Neutrophil (primary cell): ENCODE measurements at regions not wholly inside any gene's neighbourhood (a gene's known extent, or its start where the extent isn't known, plus 50 kb on each side); places are given as distances from the start of the nearest gene placed in this dataset.
"Not testable (repeated sequence)": the region's sequence is repeated elsewhere in the genome, so short reads cannot be mapped to it uniquely, and the experiment has no call there.

Experiments
- H3K27ac ChIP-seq: fragments of 200-600 bp; sonication (generic); 2 replicates; pipeline ENCODE4 v1.5.1; 2016; ENCODE audit warnings: mild to moderate bottlenecking, moderate library complexity
- H3K27me3 ChIP-seq: fragments of 200-600 bp; sonication (generic); 2 replicates; pipeline ENCODE4 v1.6.0; 2016; ENCODE audit warnings: mild to moderate bottlenecking
- H3K36me3 ChIP-seq: fragments of 200-600 bp; sonication (generic); 2 replicates; pipeline ENCODE4 v1.5.1; 2017
- H3K4me1 ChIP-seq, 2 experiments: fragments of 200-600 bp in 1 of 2; sonication (generic) in 1 of 2; 1 replicate in 1 of 2; 2 replicates in 1 of 2; pipeline versions ENCODE4 v1.5.1 to v1.6.1; 2013 to 2016; ENCODE audit warnings: low read depth in 1 of 2, low read length in 1 of 2, mild to moderate bottlenecking in 1 of 2, moderate library complexity in 1 of 2; ENCODE audit not compliant: control insufficient read depth in 1 of 2, insufficient read depth in 1 of 2
- H3K4me3 ChIP-seq, 2 experiments: fragments of 200-600 bp in 1 of 2; sonication (generic) in 1 of 2; 1 replicate in 1 of 2; 2 replicates in 1 of 2; pipeline ENCODE4 v1.5.1; 2013 to 2016; ENCODE audit warnings: low read depth in 1 of 2, low read length in 1 of 2, mild to moderate bottlenecking in 1 of 2, moderate library complexity in 1 of 2
- H3K9me3 ChIP-seq: fragments of 200-600 bp; sonication (generic); 2 replicates; pipeline ENCODE4 v1.5.1; 2016
- TF ChIP-seq, protein P1 (sequence below): fragments of 200-600 bp; sonication (generic); IDR thresholded peaks from 2 replicates; pipeline ENCODE4 v1.5.1; 2016; ENCODE audit warnings: antibody characterized with exemption

DNA sequence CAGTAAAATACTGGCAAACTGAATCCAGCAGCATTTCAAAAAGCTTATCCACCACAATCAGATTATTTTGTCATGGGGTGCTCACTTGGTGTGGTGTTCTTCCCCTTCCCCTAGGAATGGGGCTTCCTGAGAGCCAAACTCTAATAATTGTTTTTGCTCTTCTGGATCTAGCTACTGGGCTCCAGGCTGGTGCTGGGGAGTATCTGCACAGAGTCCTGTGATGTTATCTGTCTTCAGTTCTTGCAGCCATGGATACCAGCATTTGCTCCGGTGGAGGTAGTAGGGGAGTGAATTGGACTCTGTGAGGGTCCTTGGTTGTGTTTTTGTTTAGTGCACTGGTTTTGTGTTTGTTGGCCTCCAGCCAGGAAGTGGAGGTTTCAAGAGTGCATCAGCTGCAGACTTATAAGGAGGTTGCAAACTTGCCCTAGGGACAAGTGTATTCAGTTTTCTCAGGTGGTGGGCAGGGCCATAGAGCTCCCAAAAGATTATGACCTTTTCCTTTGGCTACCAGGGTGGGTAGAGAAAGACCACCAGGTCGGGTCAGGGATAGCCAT is 308.5 kb upstream of the MAGI2 start:
- TF ChIP-seq, protein P1, sequence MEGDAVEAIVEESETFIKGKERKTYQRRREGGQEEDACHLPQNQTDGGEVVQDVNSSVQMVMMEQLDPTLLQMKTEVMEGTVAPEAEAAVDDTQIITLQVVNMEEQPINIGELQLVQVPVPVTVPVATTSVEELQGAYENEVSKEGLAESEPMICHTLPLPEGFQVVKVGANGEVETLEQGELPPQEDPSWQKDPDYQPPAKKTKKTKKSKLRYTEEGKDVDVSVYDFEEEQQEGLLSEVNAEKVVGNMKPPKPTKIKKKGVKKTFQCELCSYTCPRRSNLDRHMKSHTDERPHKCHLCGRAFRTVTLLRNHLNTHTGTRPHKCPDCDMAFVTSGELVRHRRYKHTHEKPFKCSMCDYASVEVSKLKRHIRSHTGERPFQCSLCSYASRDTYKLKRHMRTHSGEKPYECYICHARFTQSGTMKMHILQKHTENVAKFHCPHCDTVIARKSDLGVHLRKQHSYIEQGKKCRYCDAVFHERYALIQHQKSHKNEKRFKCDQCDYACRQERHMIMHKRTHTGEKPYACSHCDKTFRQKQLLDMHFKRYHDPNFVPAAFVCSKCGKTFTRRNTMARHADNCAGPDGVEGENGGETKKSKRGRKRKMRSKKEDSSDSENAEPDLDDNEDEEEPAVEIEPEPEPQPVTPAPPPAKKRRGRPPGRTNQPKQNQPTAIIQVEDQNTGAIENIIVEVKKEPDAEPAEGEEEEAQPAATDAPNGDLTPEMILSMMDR = no peak
- no peaks in the 10 kb centered on the region for H3K4me1 ChIP-seq
- H3K27ac ChIP-seq = no peak overlapping the region
- H3K4me3 ChIP-seq = no peak overlapping the region
- no peaks in the 10 kb centered on the region for H3K36me3 ChIP-seq
- peaks cover 2% of the 10 kb centered on the region for H3K9me3 ChIP-seq
- H3K27me3 ChIP-seq = no peaks in the 10 kb centered on the region

DNA sequence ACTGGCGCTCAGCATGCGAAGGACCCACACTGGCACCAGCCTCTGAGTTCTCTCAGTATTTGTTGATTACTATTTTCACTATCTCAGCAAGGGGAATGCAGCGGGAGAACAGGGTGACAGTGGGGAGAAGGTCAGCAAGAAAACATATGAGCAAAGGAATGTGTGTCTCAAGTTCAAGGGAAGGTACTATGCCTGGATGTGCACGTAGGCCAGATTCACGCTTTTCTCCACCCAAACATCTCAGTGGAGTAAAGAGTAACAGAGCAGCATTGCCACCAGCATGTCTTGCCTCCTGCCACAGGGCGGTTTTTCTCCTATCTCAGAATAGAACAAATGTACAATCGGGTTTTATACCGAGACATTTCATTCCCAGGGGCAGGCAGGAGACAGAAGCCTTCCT is 297.5 kb upstream of the MAGI2 start:
- H3K9me3 ChIP-seq, H3K36me3 ChIP-seq, H3K4me3 ChIP-seq, H3K27me3 ChIP-seq, H3K4me1 ChIP-seq, H3K27ac ChIP-seq: not testable (repeated sequence)

DNA sequence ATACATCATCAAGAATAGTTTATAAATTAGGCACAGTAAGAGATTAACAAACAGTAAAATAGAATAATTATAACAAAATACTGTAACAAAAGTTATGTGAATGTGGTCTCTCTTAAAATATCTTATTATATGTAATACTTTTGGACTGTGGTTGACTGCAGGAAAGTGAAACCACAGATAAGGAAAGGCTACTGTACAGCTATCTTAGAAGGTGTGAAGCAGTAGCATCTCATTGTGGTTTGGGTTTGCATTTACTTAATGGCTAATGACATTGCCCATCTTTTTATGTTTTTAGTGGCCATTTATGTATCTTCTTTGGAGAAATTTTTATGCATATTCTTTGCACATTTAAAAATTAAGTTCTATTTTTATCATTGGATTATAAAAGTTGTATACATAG is 296.4 kb upstream of the MAGI2 start:
- H3K4me3 ChIP-seq = no peak overlapping the region
- H3K36me3 ChIP-seq = no peaks in the 10 kb centered on the region
- H3K4me1 ChIP-seq = no peaks in the 10 kb centered on the region
- TF ChIP-seq, protein P1 = no peak
- H3K27me3 ChIP-seq = no peaks in the 10 kb centered on the region
- H3K9me3 ChIP-seq = no peaks in the 10 kb centered on the region
- H3K27ac ChIP-seq = no peak overlapping the region

- Histone ChIP-seq H3K9me3 (no peaks in the 10 kb centered on the region), H3K27ac (no peak overlapping the region), H3K27me3 (no peaks in the 10 kb centered on the region), H3K4me3 (no peak overlapping the region), H3K4me1 (no peaks in the 10 kb centered on the region), H3K36me3 (no peaks in the 10 kb centered on the region)
- TF ChIP-seq, protein P1 = no peak
These were observed 288.2 kb upstream of the MAGI2 start for GRCh38 chr7:79741684-79742083.

DNA sequence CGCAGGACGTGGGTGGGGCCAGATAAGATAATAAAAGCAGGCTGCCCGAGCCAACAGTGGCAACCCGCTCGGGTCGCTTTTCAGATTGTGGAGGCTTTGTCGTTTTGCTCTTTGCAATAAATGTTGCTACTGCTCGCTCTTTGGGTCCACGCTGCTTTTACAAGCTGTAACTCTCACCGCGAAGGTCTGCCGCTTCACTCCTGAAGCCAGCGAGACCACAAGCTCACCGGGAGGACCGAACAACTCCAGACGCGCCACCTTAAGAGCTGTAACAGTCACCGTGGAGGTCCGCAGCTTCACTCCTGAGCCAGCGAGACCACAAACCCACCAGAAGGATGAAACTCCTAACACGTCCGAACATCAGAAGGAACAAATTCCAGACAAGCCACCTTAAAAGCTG is 286.6 kb upstream of the MAGI2 start:
- H3K9me3 ChIP-seq = no peaks in the 10 kb centered on the region
- no peak overlapping the region for H3K27ac ChIP-seq
- no peaks in the 10 kb centered on the region for H3K36me3 ChIP-seq
- H3K4me3 ChIP-seq = no peak overlapping the region
- TF ChIP-seq, protein P1 = no peak
- H3K4me1 ChIP-seq = no peaks in the 10 kb centered on the region
- H3K27me3 ChIP-seq = no peaks in the 10 kb centered on the region

GRCh38 chr7:79739036-79739709 is 285.7 kb upstream of the MAGI2 start:
- H3K4me3 ChIP-seq, H3K36me3 ChIP-seq, H3K4me1 ChIP-seq, H3K27me3 ChIP-seq, H3K9me3 ChIP-seq, H3K27ac ChIP-seq: not testable (repeated sequence)
